IMR-90 (cell line): ENCODE measurements at regions not wholly inside any gene's neighbourhood (a gene's known extent, or its start where the extent isn't known, plus 50 kb on each side); places are given as distances from the start of the nearest gene placed in this dataset.

Source experiments
- ATAC-seq: fragments of 200-7000 bp; cut with Tn5 transposase; 2 replicates; pipeline ENCODE4 v1.9.1; 2020; ENCODE audit warnings: low read depth, mild to moderate bottlenecking, moderate library complexity
- BruUV-seq: library from RNA; stranded (reverse); fragments of 400-500 nt; replicated peaks from 2 replicates; lab custom pipeline; 2021; lab: Mats Ljungman, UMichigan
- CTCF ChIA-PET: fragments of 300-600 bp; formaldehyde crosslinking; extraction: SDS; loops from one replicate; lab custom pipeline; 2021; ENCODE audit warnings: antibody characterized with exemption; lab: Yijun Ruan, JAX
- POLR2A ChIA-PET: fragments of 300-600 bp; sonication (Branson Sonifier 250); formaldehyde crosslinking; loops from one replicate; lab custom pipeline; 2022; ENCODE audit warnings: antibody characterized with exemption; ENCODE audit not compliant: unreplicated experiment; lab: Charles Lee
- DNase-seq: peaks from one replicate; pipeline ENCODE4 v3.0.0; 2013
- H2AFZ ChIP-seq: replicated peaks from 2 replicates; pipeline ENCODE3; 2013; ENCODE audit warnings: low read length, mild to moderate bottlenecking; ENCODE audit not compliant: poor library complexity
- H2AK5ac ChIP-seq: 2 replicates; pipeline ENCODE4 v1.6.1; 2013; ENCODE audit warnings: low read depth, low read length, inconsistent platforms
- H2AK9ac ChIP-seq: replicated peaks from 2 replicates; pipeline ENCODE3; 2013; ENCODE audit warnings: mild to moderate bottlenecking, low read depth, low read length, moderate library complexity; ENCODE audit not compliant: poor library complexity
- H2BK120ac ChIP-seq: 2 replicates; pipeline ENCODE4 v1.6.1; 2013; ENCODE audit warnings: low read depth, low read length, inconsistent platforms
- H2BK15ac ChIP-seq: 3 replicates; pipeline ENCODE4 v1.6.1; 2013; ENCODE audit warnings: low read depth, low read length, inconsistent platforms
- H2BK20ac ChIP-seq: 2 replicates; pipeline ENCODE4 v1.6.1; 2013; ENCODE audit warnings: low read depth, mild to moderate bottlenecking, inconsistent platforms, low read length, moderate library complexity
- H2BK5ac ChIP-seq: 2 replicates; pipeline ENCODE4 v1.6.1; 2013; ENCODE audit warnings: mild to moderate bottlenecking, low read depth, low read length, inconsistent platforms; ENCODE audit not compliant: poor library complexity, severe bottlenecking
- H3K14ac ChIP-seq: replicated peaks from 2 replicates; pipeline ENCODE4 v1.6.1; 2013; ENCODE audit warnings: low read depth, low read length, inconsistent platforms
- H3K18ac ChIP-seq: 2 replicates; pipeline ENCODE4 v1.6.1; 2013; ENCODE audit warnings: low read depth, low read length, control low read depth
- H3K23ac ChIP-seq: 2 replicates; pipeline ENCODE4 v1.6.1; 2013; ENCODE audit warnings: low read depth, low read length, inconsistent platforms
- H3K27ac ChIP-seq: 2 replicates; pipeline ENCODE4 v1.5.1; 2013; ENCODE audit warnings: mild to moderate bottlenecking, control low read depth, low read length; ENCODE audit not compliant: insufficient read depth
- H3K27me3 ChIP-seq: 2 replicates; pipeline ENCODE4 v1.6.1; 2013; ENCODE audit warnings: low read length; ENCODE audit not compliant: control insufficient read depth, insufficient read depth
- H3K36me3 ChIP-seq: 2 replicates; pipeline ENCODE4 v1.6.1; 2013; ENCODE audit warnings: low read length, mixed read lengths; ENCODE audit not compliant: control insufficient read depth, insufficient read depth
- H3K4ac ChIP-seq: 2 replicates; pipeline ENCODE4 v1.6.1; 2013; ENCODE audit warnings: low read depth, low read length, inconsistent platforms
- H3K4me1 ChIP-seq: 2 replicates; pipeline ENCODE4 v1.6.1; 2013; ENCODE audit warnings: low read length, mixed read lengths; ENCODE audit not compliant: control insufficient read depth, insufficient read depth
- H3K4me2 ChIP-seq: 2 replicates; pipeline ENCODE4 v1.6.1; 2013; ENCODE audit warnings: low read depth, mild to moderate bottlenecking, control low read depth, low read length, moderate library complexity
- H3K4me3 ChIP-seq: 2 replicates; pipeline ENCODE4 v1.5.1; 2013; ENCODE audit warnings: low read depth, mild to moderate bottlenecking, control low read depth, low read length, moderate library complexity; ENCODE audit not compliant: insufficient read depth
- H3K56ac ChIP-seq: 2 replicates; pipeline ENCODE4 v1.6.1; 2013; ENCODE audit warnings: low read length, inconsistent platforms; ENCODE audit not compliant: insufficient read depth; ENCODE audit errors: extremely low read depth
- H3K79me1 ChIP-seq, 2 experiments: 2 replicates each; pipeline ENCODE4 v1.6.1; 2013; ENCODE audit warnings: low read length in 2 of 2, inconsistent platforms in 1 of 2, low read depth in 1 of 2
- H3K9ac ChIP-seq: 2 replicates; pipeline ENCODE4 v1.6.1; 2013; ENCODE audit warnings: low read depth, low read length, control low read depth
- H3K9me1 ChIP-seq: 2 replicates; pipeline ENCODE4 v1.6.1; 2013; ENCODE audit warnings: low read length, inconsistent platforms; ENCODE audit not compliant: insufficient read depth
- H3K9me3 ChIP-seq: 2 replicates; pipeline ENCODE4 v1.6.1; 2013; ENCODE audit warnings: low read length; ENCODE audit not compliant: control insufficient read depth, insufficient read depth
- H4K20me1 ChIP-seq: 2 replicates; pipeline ENCODE4 v1.6.1; 2013; ENCODE audit warnings: low read length, inconsistent platforms; ENCODE audit not compliant: insufficient read depth
- H4K5ac ChIP-seq: 2 replicates; pipeline ENCODE4 v1.6.1; 2013; ENCODE audit warnings: mild to moderate bottlenecking, low read depth, low read length, control low read depth
- H4K8ac ChIP-seq, 2 experiments: 2 replicates each; pipeline ENCODE4 v1.6.1; 2013; ENCODE audit warnings: low read depth in 2 of 2, low read length in 2 of 2, control low read depth in 1 of 2, inconsistent platforms in 1 of 2
- H4K91ac ChIP-seq: 2 replicates; pipeline ENCODE4 v1.6.1; 2013; ENCODE audit warnings: low read depth, low read length, inconsistent platforms; ENCODE audit not compliant: insufficient read depth
- FOS ChIP-seq: fragments of 150-350 bp; IDR thresholded peaks from 2 replicates; pipeline ENCODE4 v1.6.1; 2016; ENCODE audit warnings: low read depth, low read length
- WGBS, 2 experiments: methylation state at CpG; one replicate each; pipeline versions ENCODE4 v1.1.5 to v1.1.7; 2013; ENCODE audit warnings: missing lambda C conversion rate in 2 of 2; ENCODE audit not compliant: insufficient read length in 1 of 2; ENCODE audit errors: extremely low coverage in 2 of 2; 5-methylcytosine and 5-hydroxymethylcytosine counted together
- dilution Hi-C: fragments of 300-500 bp; cut with HindIII; formaldehyde crosslinking; loops from one replicate; pipeline ENCODE4 v1.14.3; 2018; ENCODE audit warnings: low sequenced_read_pairs; ENCODE audit not compliant: unreplicated experiment
- in situ Hi-C: fragments of 300-500 bp; cut with MboI; formaldehyde crosslinking; loops from 3 replicates; pipeline ENCODE4 v1.14.3; 2019; ENCODE audit warnings: low sequenced_read_pairs, inconsistent platforms, mixed read lengths
- intact Hi-C: fragments of 100-400 bp; cut with micrococcal nuclease; formaldehyde crosslinking; loops from 2 replicates; pipeline ENCODE4 v1.10.0; 2022
- TF ChIP-seq, protein P1 (sequence below): conservative IDR thresholded peaks from 2 replicates; pipeline ENCODE4 v1.5.1; 2012; ENCODE audit warnings: mild to moderate bottlenecking, low read depth, low read length, improper control_type of control experiment

DNA sequence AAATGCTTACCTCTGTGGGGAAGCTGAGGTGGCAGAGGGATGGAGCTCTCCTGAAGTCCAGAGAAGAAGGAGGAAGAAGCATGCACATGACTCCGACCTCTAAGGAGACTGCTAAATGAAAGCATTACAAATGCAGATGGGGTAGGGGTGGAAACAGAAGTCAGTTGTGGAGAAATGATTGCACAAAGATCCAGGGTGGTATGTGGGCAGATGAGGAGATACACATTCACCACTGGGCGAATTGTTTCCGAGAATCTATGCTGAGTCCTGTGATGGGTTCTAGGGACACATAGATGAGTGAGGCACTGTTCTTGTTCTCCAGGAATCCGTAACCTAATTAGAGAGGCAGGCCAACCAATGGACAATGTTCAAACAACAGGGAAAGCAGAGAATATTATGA is 188.9 kb upstream of the ZBED5 start:
- Histone ChIP-seq H3K4me2 (no peak overlapping the region), H2AK5ac (no peak overlapping the region)
- in situ Hi-C loops = loop anchor here (25.0 kb wide), 2 partner anchors 991 to 1241 kb away; no protein-coding TSS in a partner anchor

More for the DNA sequence above, 188.9 kb upstream of the ZBED5 start:
- H3K9me1 ChIP-seq = no peaks in the 10 kb centered on the region; the same call in 1 of the 2 replicates
- 55% methylated on average over 3 of the region's 4 CpGs; no CpG with 5 or more reads in 1 of the 2 experiments for WGBS, 2 experiments
- H3K36me3 ChIP-seq = no peaks in the 10 kb centered on the region
- no peak overlapping the region for H2AK9ac ChIP-seq
- no peak overlapping the region for H2AFZ ChIP-seq
- ChIA-PET POLR2A (no interaction called here), CTCF (interaction anchor here (1.2 kb wide), 1 partner anchor 19 kb away, joined by 3 read pairs; no protein-coding TSS in a partner anchor)
- no peaks in the 10 kb centered on the region for H4K20me1 ChIP-seq
- H2BK5ac ChIP-seq = no peak overlapping the region
- H3K4ac ChIP-seq = no peak overlapping the region
- H3K9me3 ChIP-seq = no peaks in the 10 kb centered on the region
- ATAC-seq (no peak), DNase-seq (no peak)
- H2BK15ac ChIP-seq = no peak overlapping the region
- H3K27me3 ChIP-seq = peaks cover 16% of the 10 kb centered on the region
- H3K56ac ChIP-seq = no peak overlapping the region
- H3K4me3 ChIP-seq = no peak overlapping the region
- no peak overlapping the region for H3K14ac ChIP-seq
- no peak overlapping the region for H4K8ac ChIP-seq
- no peaks in the 10 kb centered on the region for H3K4me1 ChIP-seq
- H3K9ac ChIP-seq = no peak overlapping the region
- BruUV-seq = no TSS peak
- no peak overlapping the region for H3K18ac ChIP-seq
- no peak overlapping the region for H3K27ac ChIP-seq
- intact Hi-C loops = no loop called here
- no peak overlapping the region for H3K23ac ChIP-seq
- H4K5ac ChIP-seq = no peak overlapping the region
- no peak overlapping the region for H4K91ac ChIP-seq
- H3K79me1 ChIP-seq = no peaks in the 10 kb centered on the region
- dilution Hi-C loops = no loop called here
- H2BK120ac ChIP-seq = no peak overlapping the region
- H2BK20ac ChIP-seq = no peak overlapping the region
- no peak for TF ChIP-seq FOS
- TF ChIP-seq, protein P1, sequence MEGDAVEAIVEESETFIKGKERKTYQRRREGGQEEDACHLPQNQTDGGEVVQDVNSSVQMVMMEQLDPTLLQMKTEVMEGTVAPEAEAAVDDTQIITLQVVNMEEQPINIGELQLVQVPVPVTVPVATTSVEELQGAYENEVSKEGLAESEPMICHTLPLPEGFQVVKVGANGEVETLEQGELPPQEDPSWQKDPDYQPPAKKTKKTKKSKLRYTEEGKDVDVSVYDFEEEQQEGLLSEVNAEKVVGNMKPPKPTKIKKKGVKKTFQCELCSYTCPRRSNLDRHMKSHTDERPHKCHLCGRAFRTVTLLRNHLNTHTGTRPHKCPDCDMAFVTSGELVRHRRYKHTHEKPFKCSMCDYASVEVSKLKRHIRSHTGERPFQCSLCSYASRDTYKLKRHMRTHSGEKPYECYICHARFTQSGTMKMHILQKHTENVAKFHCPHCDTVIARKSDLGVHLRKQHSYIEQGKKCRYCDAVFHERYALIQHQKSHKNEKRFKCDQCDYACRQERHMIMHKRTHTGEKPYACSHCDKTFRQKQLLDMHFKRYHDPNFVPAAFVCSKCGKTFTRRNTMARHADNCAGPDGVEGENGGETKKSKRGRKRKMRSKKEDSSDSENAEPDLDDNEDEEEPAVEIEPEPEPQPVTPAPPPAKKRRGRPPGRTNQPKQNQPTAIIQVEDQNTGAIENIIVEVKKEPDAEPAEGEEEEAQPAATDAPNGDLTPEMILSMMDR = no peak
